M059J (cell line): ENCODE measurements at regions not wholly inside any gene's neighbourhood (a gene's known extent, or its start where the extent isn't known, plus 50 kb on each side); places are given as distances from the start of the nearest gene placed in this dataset.

Experiments
- DNase-seq: peaks from one replicate; pipeline ENCODE4 v3.0.0-alpha.2; 2012; ENCODE audit warnings: low read depth

GRCh38 chr14:51546099-51546498, 105.6 kb upstream of the FRMD6 start:
- peak; percentile 33 for DNase-seq

GRCh38 chr14:51546603-51547258, 105.0 kb upstream of the FRMD6 start:
- peak; percentile 58 for DNase-seq

- DNase-seq: peak; percentile 98
These were observed 104.5 kb upstream of the FRMD6 start for GRCh38 chr14:51547260-51547659.

GRCh38 chr14:51547701-51548100, 104.0 kb upstream of the FRMD6 start:
- DNase-seq: no peak

- peak; percentile 15 for DNase-seq
These were observed 103.5 kb upstream of the FRMD6 start for GRCh38 chr14:51548187-51548586.

GRCh38 chr14:51550636-51551035, 101.1 kb upstream of the FRMD6 start:
- DNase-seq: no peak

- DNase-seq: peak; percentile 45
These were observed 99.4 kb upstream of the FRMD6 start for GRCh38 chr14:51552275-51552674.

GRCh38 chr14:51552768-51553404, 98.8 kb upstream of the FRMD6 start:
- DNase-seq: peak; percentile 70

GRCh38 chr14:51554339-51554920, 97.3 kb upstream of the FRMD6 start:
- peak; percentile 98 for DNase-seq

- DNase-seq: peak; percentile 75
These were observed 96.8 kb upstream of the FRMD6 start for GRCh38 chr14:51554953-51555352.

GRCh38 chr14:51561141-51561540, 90.6 kb upstream of the FRMD6 start:
- DNase-seq: no peak

- peak; percentile 97 for DNase-seq
These were observed 88.9 kb upstream of the FRMD6 start for GRCh38 chr14:51562816-51563215.

- DNase-seq: no peak
These were observed 88.2 kb upstream of the FRMD6 start for GRCh38 chr14:51563560-51563959.

- peak; percentile 63 for DNase-seq
These were observed 87.2 kb upstream of the FRMD6 start for GRCh38 chr14:51564460-51564859.

GRCh38 chr14:51564986-51565604, 86.6 kb upstream of the FRMD6 start:
- DNase-seq: peak; percentile 76

GRCh38 chr14:51566831-51567582, 84.7 kb upstream of the FRMD6 start:
- DNase-seq: no peak

- no peak for DNase-seq
These were observed 83.3 kb upstream of the FRMD6 start for GRCh38 chr14:51568366-51568765.

- no peak for DNase-seq
These were observed 78.1 kb upstream of the FRMD6 start for GRCh38 chr14:51573607-51574006.

- peak; percentile 25 for DNase-seq
These were observed 77.7 kb upstream of the FRMD6 start for GRCh38 chr14:51574009-51574408.

GRCh38 chr14:51575349-51576116, 76.2 kb upstream of the FRMD6 start:
- no peak for DNase-seq

GRCh38 chr14:51576117-51576430, 75.6 kb upstream of the FRMD6 start:
- no peak for DNase-seq

GRCh38 chr14:51576879-51577278, 74.8 kb upstream of the FRMD6 start:
- no peak for DNase-seq
